B cell (primary cell): ENCODE measurements at regions not wholly inside any gene's neighbourhood (a gene's known extent, or its start where the extent isn't known, plus 50 kb on each side); places are given as distances from the start of the nearest gene placed in this dataset.

Source experiments
- CTCF ChIP-seq: fragments of 200-600 bp; IDR thresholded peaks from one replicate; pipeline ENCODE4 v1.8.0; 2022; ENCODE audit warnings: antibody characterized with exemption, mild to moderate bottlenecking
- EZH2 ChIP-seq: IDR thresholded peaks from 2 replicates; pipeline ENCODE4 v1.6.1; 2012; ENCODE audit warnings: borderline replicate concordance, low read depth, mild to moderate bottlenecking, moderate library complexity, low read length; ENCODE audit not compliant: insufficient read depth, poor library complexity, severe bottlenecking

- no peak for TF ChIP-seq CTCF
- no peak for TF ChIP-seq EZH2
Measured at GRCh38 chr3:5787861-5788488, 600.5 kb downstream of the EDEM1 start.
